ENCODE measurements at regions not wholly inside any gene's neighbourhood (a gene's known extent, or its start where the extent isn't known, plus 50 kb on each side); places are given as distances from the start of the nearest gene placed in this dataset.

DNA sequence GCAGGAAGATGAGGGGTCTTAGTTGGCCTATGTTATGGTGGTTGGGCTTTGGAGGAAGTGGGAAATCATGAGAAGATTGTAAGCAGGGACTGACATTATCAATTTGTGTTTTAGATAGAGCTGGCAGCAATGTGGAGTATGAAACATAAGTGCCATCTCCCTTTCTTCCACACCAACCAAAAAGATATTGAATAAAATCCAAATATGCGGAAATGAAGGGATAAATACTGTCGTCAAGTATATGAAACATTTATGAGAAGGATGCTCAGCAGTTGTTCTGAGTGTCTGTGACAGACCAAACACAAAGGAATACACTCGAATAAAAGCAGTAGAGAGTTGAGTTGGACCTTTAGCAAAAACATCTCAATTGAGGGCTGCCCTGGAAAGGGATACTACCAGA is 1090.0 kb upstream of the ZEB2 start:
- H3K9me3 ChIP-seq (ENCODE audit: low read depth, low read length) = no peaks in the 10 kb centered on the region
- H3K27me3 ChIP-seq (ENCODE audit: insufficient read depth, low read length) = no peaks in the 10 kb centered on the region
- no peak overlapping the region for H3K4me3 ChIP-seq (ENCODE audit: low read length)
- no peaks in the 10 kb centered on the region for H3K4me1 ChIP-seq (ENCODE audit: insufficient read depth, low read length)

DNA sequence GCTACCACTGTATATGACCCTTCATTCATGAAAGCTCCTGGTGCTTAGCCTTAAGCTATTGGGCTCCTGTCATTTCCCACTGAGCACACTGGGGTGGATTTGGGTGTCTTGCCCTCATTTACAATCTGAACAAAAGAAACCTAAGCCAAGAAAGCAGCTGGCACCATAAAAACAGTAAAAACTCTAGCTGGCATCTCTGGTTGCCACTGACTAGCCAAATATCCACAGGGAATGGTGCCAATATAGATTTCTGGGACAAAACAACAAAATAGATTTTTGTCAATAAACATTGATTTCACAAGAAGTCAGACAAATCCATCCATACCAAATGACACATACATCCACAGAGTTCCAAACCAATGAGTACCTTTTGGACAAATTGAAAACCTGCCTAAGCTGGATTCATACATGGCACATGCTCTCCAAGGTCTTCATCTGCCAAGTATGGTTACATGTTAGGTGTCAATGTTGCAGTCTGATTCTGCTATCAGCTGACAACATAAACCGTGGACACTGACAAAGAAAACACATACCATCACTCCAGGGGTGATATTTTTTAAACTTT is 1081.5 kb upstream of the ZEB2 start:
- H3K4me3 ChIP-seq (ENCODE audit: low read length) = no peak overlapping the region
- H3K27me3 ChIP-seq (ENCODE audit: insufficient read depth, low read length) = no peaks in the 10 kb centered on the region
- H3K9me3 ChIP-seq (ENCODE audit: low read depth, low read length) = no peaks in the 10 kb centered on the region
- no peaks in the 10 kb centered on the region for H3K4me1 ChIP-seq (ENCODE audit: insufficient read depth, low read length)

DNA sequence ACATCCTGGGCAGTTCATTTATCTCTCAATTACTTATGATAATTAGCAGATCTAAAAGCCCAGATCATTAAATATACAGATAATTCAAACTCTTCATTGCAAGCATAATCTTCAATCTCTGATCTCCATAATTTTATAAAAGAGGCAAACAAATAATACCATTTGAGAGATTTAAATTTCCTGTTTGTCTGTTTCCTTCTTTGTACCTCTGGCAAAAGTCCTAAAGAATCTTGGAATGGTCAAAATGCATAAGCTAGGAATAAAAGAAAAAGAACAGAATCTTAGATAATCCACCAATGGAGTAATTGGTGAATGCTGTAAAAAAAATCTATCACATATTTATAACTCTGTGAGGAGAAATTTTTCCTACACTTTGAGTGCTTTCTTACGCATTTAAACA is 1080.9 kb upstream of the ZEB2 start:
- Histone ChIP-seq H3K4me1 (ENCODE audit: insufficient read depth, low read length) (no peaks in the 10 kb centered on the region), H3K4me3 (ENCODE audit: low read length) (no peak overlapping the region), H3K27me3 (ENCODE audit: insufficient read depth, low read length) (no peaks in the 10 kb centered on the region), H3K9me3 (ENCODE audit: low read depth, low read length) (no peaks in the 10 kb centered on the region)

GRCh38 chr2:145599756-145600155 is 1079.8 kb upstream of the ZEB2 start:
- H3K4me3 ChIP-seq (ENCODE audit: low read length) = no peak overlapping the region
- no peaks in the 10 kb centered on the region for H3K4me1 ChIP-seq (ENCODE audit: insufficient read depth, low read length)
- H3K27me3 ChIP-seq (ENCODE audit: insufficient read depth, low read length) = no peaks in the 10 kb centered on the region
- H3K9me3 ChIP-seq (ENCODE audit: low read depth, low read length) = no peaks in the 10 kb centered on the region

DNA sequence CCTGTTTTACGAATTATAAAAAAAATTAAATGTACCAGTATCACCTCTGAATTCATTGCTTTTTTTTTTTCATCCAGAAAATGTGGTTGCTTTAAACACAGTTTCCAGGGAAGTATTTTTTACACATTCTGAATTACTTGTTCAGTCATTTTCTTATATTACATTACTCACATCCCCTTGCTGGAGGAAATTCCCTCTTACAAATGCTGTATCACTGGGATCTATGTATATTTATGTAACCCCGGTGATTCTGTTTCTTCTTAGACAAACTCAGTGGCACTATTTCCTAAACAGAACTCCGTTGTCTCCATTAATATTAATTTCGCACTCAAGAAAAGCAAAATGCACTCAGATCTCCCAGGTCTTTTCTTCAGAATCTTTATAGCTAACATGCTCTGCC is 1078.5 kb upstream of the ZEB2 start:
- peaks cover 7% of the 10 kb centered on the region for H3K4me1 ChIP-seq (ENCODE audit: insufficient read depth, low read length)
- no peaks in the 10 kb centered on the region for H3K9me3 ChIP-seq (ENCODE audit: low read depth, low read length)
- no peaks in the 10 kb centered on the region for H3K27me3 ChIP-seq (ENCODE audit: insufficient read depth, low read length)
- no peak overlapping the region for H3K4me3 ChIP-seq (ENCODE audit: low read length)

- Histone ChIP-seq H3K4me3 (ENCODE audit: low read length) (no peak overlapping the region), H3K4me1 (ENCODE audit: insufficient read depth, low read length) (peaks cover 7% of the 10 kb centered on the region), H3K9me3 (ENCODE audit: low read depth, low read length) (no peaks in the 10 kb centered on the region), H3K27me3 (ENCODE audit: insufficient read depth, low read length) (no peaks in the 10 kb centered on the region)
Observed at GRCh38 chr2:145597809-145598208, 1077.9 kb upstream of the ZEB2 start.

- Histone ChIP-seq H3K9me3 (ENCODE audit: low read depth, low read length) (no peaks in the 10 kb centered on the region), H3K27me3 (ENCODE audit: insufficient read depth, low read length) (no peaks in the 10 kb centered on the region), H3K4me1 (ENCODE audit: insufficient read depth, low read length) (peaks cover 7% of the 10 kb centered on the region), H3K4me3 (ENCODE audit: low read length) (no peak overlapping the region)
Observed at GRCh38 chr2:145597006-145597405, 1077.1 kb upstream of the ZEB2 start.

DNA sequence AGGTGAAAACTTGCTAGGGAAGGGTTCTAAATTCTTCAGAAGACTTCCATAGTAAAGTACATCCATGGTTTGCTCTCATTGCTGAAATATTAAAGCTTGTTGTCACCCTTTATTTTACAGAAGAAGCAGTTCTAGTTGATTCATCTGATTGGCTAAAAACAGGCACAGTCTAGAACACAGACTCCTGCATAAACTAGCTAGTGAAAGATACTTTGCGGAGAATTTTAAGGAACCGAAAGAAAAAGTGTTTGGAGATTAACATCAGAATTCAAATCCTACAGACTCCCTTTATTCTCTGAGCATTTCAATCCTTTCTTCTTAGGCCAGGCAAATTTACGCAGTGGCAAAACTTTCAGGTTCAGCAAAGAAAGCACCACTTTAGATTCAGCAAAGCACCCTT is 1076.5 kb upstream of the ZEB2 start:
- Histone ChIP-seq H3K4me1 (ENCODE audit: insufficient read depth, low read length) (peaks cover 7% of the 10 kb centered on the region), H3K9me3 (ENCODE audit: low read depth, low read length) (no peaks in the 10 kb centered on the region), H3K27me3 (ENCODE audit: insufficient read depth, low read length) (no peaks in the 10 kb centered on the region), H3K4me3 (ENCODE audit: low read length) (no peak overlapping the region)

DNA sequence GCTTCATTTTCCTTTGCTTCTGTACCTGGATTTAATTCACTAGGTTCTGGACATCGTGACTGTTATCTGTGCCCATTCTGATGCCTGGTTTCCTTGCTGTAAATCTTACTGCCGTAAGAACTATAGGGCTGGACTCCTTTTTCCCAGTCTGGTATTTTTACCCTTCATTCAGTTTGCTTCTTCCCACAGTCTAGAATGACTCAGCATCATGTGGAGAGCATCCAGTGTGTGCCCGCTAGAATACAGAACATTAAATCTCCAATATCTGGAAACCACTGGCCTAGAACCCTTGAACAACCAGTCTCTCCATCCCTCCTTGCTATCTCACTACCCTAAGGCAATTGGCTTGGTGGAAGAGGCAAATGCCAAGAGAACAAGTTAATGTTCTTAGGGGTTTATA is 1075.4 kb upstream of the ZEB2 start:
- peaks cover 7% of the 10 kb centered on the region for H3K4me1 ChIP-seq (ENCODE audit: insufficient read depth, low read length)
- H3K9me3 ChIP-seq (ENCODE audit: low read depth, low read length) = no peaks in the 10 kb centered on the region
- no peaks in the 10 kb centered on the region for H3K27me3 ChIP-seq (ENCODE audit: insufficient read depth, low read length)
- H3K4me3 ChIP-seq (ENCODE audit: low read length) = no peak overlapping the region

- Histone ChIP-seq H3K4me1 (ENCODE audit: insufficient read depth, low read length) (peaks cover 7% of the 10 kb centered on the region), H3K9me3 (ENCODE audit: low read depth, low read length) (no peaks in the 10 kb centered on the region), H3K4me3 (ENCODE audit: low read length) (no peak overlapping the region), H3K27me3 (ENCODE audit: insufficient read depth, low read length) (no peaks in the 10 kb centered on the region)
Observed at GRCh38 chr2:145593991-145594614, 1074.2 kb upstream of the ZEB2 start.

- Histone ChIP-seq H3K27me3 (ENCODE audit: insufficient read depth, low read length) (no peaks in the 10 kb centered on the region), H3K9me3 (ENCODE audit: low read depth, low read length) (no peaks in the 10 kb centered on the region), H3K4me3 (ENCODE audit: low read length) (no peak overlapping the region), H3K4me1 (ENCODE audit: insufficient read depth, low read length) (peaks cover 7% of the 10 kb centered on the region)
Observed at GRCh38 chr2:145593280-145593679, 1073.4 kb upstream of the ZEB2 start.

DNA sequence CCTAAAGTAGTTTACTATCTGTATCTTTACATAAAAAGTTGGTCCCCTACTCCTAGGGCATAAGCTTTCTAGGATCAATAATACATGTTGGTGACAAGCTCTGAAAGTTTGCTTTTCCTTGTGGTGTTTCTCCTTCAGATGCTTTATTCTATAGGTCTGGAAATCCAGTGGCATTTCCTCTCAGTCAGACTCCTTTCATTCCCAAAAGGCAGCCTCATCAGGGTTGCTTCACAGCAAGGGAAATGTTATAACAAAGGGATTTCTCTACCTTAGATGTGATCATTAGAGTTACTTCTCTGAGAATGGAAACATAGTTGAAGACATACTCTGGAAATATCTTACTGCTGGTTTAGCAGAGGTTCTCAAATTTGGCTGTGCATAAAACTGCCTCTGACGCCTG is 1072.4 kb upstream of the ZEB2 start:
- H3K27me3 ChIP-seq (ENCODE audit: insufficient read depth, low read length) = no peaks in the 10 kb centered on the region
- H3K9me3 ChIP-seq (ENCODE audit: low read depth, low read length) = no peaks in the 10 kb centered on the region

GRCh38 chr2:145591109-145591809 is 1071.3 kb upstream of the ZEB2 start:
- peaks cover 7% of the 10 kb centered on the region for H3K4me1 ChIP-seq (ENCODE audit: insufficient read depth, low read length)
- H3K4me3 ChIP-seq (ENCODE audit: low read length) = no peak overlapping the region
- no peaks in the 10 kb centered on the region for H3K27me3 ChIP-seq (ENCODE audit: insufficient read depth, low read length)
- H3K9me3 ChIP-seq (ENCODE audit: low read depth, low read length) = no peaks in the 10 kb centered on the region

More for the DNA sequence above, 1072.4 kb upstream of the ZEB2 start:
- Histone ChIP-seq H3K4me3 (ENCODE audit: low read length) (no peak overlapping the region), H3K4me1 (ENCODE audit: insufficient read depth, low read length) (peaks cover 7% of the 10 kb centered on the region)

DNA sequence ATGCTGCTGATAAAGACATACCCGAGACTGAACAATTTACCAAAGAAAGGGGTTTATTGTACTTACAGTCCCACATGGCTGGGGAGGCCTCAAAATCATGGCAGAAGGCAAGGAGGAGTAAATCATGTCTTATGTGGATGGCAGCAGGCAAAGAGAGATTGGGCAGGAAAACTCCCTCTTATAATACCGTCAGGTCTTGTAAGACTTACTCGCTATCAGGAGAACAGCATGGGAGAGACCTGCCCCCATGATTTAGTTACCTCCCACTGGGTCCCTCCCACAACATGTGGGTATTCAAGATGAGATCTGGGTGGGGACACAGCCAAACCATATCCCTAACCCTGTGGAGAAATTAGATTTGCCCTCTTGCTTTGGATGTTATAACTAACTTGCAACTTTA is 1068.0 kb upstream of the ZEB2 start:
- Histone ChIP-seq H3K9me3 (ENCODE audit: low read depth, low read length) (no peaks in the 10 kb centered on the region), H3K4me3 (ENCODE audit: low read length) (no peak overlapping the region), H3K4me1 (ENCODE audit: insufficient read depth, low read length) (no peaks in the 10 kb centered on the region), H3K27me3 (ENCODE audit: insufficient read depth, low read length) (no peaks in the 10 kb centered on the region)

GRCh38 chr2:145584353-145584752 is 1064.4 kb upstream of the ZEB2 start:
- Histone ChIP-seq H3K9me3 (ENCODE audit: low read depth, low read length) (no peaks in the 10 kb centered on the region), H3K27me3 (ENCODE audit: insufficient read depth, low read length) (no peaks in the 10 kb centered on the region), H3K4me3 (ENCODE audit: low read length) (no peak overlapping the region), H3K4me1 (ENCODE audit: insufficient read depth, low read length) (no peaks in the 10 kb centered on the region)

- H3K4me1 ChIP-seq (ENCODE audit: insufficient read depth, low read length) = no peaks in the 10 kb centered on the region
- no peaks in the 10 kb centered on the region for H3K9me3 ChIP-seq (ENCODE audit: low read depth, low read length)
- no peak overlapping the region for H3K4me3 ChIP-seq (ENCODE audit: low read length)
- H3K27me3 ChIP-seq (ENCODE audit: insufficient read depth, low read length) = no peaks in the 10 kb centered on the region
Observed at GRCh38 chr2:145573608-145574007, 1053.7 kb upstream of the ZEB2 start.

All from mononuclear cell (primary cell).